MM.1S (cell line): ENCODE measurements at regions not wholly inside any gene's neighbourhood (a gene's known extent, or its start where the extent isn't known, plus 50 kb on each side); places are given as distances from the start of the nearest gene placed in this dataset.

Source experiments
- CTCF ChIP-seq: fragments of 300-600 bp; sonication (generic); IDR thresholded peaks from 2 replicates; pipeline ENCODE4 v1.5.1; 2016; ENCODE audit warnings: antibody characterized with exemption, low read length, mixed read lengths
- EZH2phosphoT487 ChIP-seq: fragments of 300-600 bp; sonication (generic); IDR thresholded peaks from 2 replicates; pipeline ENCODE4 v1.6.1; 2018; ENCODE audit warnings: antibody characterized with exemption, low read length

- TF ChIP-seq CTCF: no peak
- no peak for TF ChIP-seq EZH2phosphoT487
Measured at GRCh38 chr11:15817001-15817400, 539.3 kb downstream of the SOX6 start.
